Hematopoietic multipotent progenitor cell treated with erythropoietin and hydrocortisone succinate and interleukin-3 and kit ligand, for 6 days (in vitro differentiated cells): ENCODE measurements at regions not wholly inside any gene's neighbourhood (a gene's known extent, or its start where the extent isn't known, plus 50 kb on each side); places are given as distances from the start of the nearest gene placed in this dataset.

Experiments used
- DNase-seq: peaks from one replicate; pipeline ENCODE4 v3.0.0-alpha.2; 2015

GRCh38 chr11:82676483-82677094 lies 57.1 kb downstream of the FAM181B start:
- DNase-seq, result peak; percentile 25

DNA sequence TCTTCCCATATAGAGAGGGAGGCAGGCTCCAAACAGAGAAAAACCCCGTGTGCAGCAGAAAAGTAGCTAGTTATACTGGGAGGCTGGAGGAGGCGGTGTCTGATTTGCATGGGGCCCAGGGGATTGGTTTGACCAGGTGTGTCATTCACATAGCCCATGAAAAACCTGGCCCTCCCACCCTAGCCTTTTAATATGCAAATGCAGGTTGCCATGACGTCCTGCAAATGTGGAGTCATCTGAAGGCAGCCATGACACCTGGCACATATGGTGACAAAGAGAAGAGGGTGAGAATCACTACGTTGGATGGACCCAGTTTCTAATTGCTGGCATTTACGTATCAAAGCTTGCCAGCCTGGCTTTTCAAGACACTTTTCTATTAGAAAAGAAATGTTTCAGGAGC lies 57.8 kb downstream of the FAM181B start:
- no peak for DNase-seq

DNA sequence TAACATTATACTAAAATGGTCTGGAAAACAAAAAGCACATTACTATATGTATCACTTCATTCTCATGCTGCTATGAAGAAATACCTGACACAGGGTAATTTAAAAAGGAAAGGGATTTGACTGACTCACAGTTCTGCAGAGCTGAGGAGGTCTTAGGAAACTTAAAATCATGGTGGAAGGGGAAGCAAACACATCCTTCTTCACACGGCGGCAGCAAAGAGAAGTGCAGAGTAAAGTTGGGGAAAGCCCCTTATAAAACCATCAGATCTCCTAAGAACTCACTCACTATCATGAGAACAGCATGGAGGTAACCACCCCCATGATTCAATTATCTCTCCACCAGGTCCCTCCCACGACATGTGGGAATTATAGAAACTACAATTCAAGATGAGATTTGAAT lies 60.0 kb downstream of the FAM181B start:
- DNase-seq, result no peak

GRCh38 chr11:82671451-82671850 lies 62.2 kb downstream of the FAM181B start:
- no peak for DNase-seq

GRCh38 chr11:82663535-82663934 lies 70.1 kb downstream of the FAM181B start:
- no peak for DNase-seq

- no peak for DNase-seq
Measured at GRCh38 chr11:82653752-82654151, 79.9 kb downstream of the FAM181B start.

- no peak for DNase-seq
Measured at GRCh38 chr11:82639251-82639650, 94.4 kb downstream of the FAM181B start.

DNA sequence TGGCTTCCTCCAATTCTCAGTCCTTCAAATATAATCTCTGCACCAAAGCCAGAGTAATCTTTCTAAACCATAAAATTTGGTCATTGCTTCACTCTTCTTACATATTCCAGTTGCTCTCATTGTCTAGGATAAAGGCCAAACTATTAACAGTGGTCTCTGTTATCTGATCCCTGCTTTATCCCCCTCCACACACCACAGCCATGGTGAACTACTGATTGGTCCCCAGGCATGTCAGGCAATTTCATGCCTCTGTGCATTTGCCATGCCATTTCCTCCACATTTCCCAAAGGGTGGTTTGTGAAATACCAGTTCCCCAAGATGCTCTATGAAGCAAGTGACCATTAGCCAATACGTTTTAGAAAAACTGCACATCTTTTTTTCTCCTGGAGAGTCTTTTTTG lies 97.0 kb downstream of the FAM181B start:
- DNase-seq, result no peak

GRCh38 chr11:82634091-82634490 lies 99.6 kb downstream of the FAM181B start:
- DNase-seq, result no peak

DNA sequence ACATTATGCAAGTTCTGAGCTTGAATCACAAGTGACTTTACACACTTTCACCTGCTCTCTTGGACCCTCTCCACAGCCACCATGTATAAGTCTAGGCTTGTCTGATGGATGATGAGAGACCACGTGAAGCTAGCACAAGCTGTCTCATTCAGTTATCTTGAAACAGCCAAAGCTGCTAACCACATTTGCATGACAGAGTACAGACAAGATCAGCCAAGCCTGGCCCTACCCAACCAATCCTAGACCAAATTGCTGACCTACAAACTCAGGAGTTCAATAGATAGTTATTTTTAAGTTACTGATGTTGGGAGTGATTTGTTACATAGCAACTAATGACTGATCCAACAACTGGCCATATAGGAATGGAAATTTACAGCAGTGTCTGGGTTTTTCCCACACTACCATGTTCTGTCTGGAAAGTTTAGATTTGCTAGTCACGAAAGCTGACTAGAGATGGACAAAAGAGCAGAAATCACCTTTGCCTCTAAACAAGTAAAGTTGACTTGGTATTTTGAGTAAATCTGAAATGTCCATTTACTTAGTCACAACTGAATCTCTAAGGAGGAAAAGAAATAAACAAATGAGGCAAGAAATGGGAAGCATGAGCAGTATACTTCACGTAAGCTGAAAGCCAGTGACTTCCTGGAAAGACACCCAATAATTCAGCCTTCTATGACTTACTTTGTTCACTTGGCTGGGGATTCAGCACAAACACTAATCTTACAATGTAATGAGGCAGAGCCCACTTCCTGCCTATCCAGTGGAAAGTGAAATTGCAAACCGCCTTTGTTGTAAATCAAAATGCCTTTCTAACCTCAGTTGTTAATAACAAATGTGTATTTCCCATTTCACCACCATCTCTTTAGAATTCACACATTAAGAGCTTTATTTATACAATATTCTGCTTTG lies 101.7 kb downstream of the FAM181B start:
- DNase-seq, result no peak

DNA sequence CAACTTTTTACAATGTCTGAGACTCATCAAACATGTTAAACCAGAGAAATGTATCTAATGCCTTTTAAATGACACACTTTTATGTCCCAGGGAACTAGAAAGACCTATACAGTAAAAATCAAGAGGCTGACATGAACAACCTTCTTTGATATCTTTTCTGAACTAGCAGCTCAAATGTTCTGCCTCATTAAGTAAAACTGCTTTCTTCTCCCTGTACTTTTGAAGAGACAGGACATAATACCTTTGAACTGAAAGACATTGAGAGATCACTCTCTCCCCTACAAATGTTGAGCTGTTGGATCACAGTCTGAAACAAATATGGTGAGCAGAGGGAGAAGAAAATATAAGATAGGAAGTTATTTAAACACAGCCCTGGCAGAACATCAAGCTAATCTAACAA lies 123.0 kb downstream of the FAM181B start:
- no peak for DNase-seq

GRCh38 chr11:82606738-82607137 lies 126.9 kb downstream of the FAM181B start:
- DNase-seq, result no peak

DNA sequence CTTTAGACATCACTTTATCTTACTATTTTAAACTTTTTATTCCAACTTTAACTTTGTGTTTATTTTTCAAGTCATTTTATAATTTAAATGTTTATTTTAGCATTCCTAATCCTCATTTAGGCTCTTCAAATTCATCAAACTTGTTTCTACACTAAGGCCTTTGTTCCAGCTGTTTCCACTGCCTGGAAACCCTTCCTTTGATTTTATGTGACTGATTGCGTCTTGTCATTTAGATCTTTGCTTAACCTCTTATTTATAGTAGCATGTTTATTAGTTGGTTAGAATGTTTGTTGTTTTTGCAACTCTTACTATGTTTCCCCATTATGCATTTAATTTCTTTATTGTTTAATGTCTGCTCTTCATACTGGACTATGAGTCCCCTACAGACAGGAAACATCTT lies 132.0 kb downstream of the FAM181B start:
- DNase-seq, result no peak

GRCh38 chr11:82599836-82600235 lies 133.8 kb downstream of the FAM181B start:
- no peak for DNase-seq

DNA sequence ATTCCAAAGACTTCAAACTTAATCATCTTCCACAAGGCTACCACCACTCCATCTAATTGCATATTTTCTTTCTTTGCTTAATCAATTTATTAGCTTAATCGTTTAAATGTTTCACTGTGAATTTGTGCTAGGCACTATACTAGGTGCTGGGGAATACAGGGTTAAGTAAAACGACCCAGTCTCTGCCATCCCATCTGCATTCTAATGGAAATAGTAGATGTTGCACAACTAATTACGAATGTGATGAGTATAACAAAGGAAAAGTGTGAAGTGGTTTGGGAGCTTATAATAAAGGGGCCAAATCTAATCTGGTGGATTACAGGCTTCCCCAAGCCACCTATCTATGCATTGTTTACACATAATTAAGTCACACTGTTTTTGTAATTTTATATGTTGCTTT lies 147.1 kb downstream of the FAM181B start:
- no peak for DNase-seq

- no peak for DNase-seq
Measured at GRCh38 chr11:82577246-82577645, 156.4 kb downstream of the FAM181B start.

- DNase-seq, result no peak
Measured at GRCh38 chr11:82560836-82561235, 172.8 kb downstream of the FAM181B start.

GRCh38 chr11:82559609-82560008 lies 174.1 kb downstream of the FAM181B start:
- DNase-seq, result no peak

GRCh38 chr11:82557274-82557673 lies 176.4 kb downstream of the FAM181B start:
- DNase-seq, result no peak

DNA sequence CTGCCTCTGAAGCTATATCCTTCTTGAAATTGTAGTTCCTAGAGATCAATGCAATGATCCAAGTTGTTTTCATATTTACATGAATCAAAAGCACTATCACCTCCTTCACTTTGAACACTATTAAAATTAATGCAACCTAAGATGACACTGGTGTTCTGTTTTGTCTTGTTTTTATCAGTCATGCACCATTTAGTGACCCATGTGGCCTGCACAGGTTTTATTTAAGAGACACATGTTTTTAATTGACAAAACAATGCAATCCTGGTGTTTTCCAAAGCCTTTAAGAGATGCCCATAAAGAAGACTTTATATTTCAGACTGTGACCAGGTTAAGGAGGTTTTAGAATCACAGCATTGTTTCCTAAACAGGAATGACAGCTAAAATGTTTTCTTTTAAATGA lies 177.5 kb downstream of the FAM181B start:
- no peak for DNase-seq

DNA sequence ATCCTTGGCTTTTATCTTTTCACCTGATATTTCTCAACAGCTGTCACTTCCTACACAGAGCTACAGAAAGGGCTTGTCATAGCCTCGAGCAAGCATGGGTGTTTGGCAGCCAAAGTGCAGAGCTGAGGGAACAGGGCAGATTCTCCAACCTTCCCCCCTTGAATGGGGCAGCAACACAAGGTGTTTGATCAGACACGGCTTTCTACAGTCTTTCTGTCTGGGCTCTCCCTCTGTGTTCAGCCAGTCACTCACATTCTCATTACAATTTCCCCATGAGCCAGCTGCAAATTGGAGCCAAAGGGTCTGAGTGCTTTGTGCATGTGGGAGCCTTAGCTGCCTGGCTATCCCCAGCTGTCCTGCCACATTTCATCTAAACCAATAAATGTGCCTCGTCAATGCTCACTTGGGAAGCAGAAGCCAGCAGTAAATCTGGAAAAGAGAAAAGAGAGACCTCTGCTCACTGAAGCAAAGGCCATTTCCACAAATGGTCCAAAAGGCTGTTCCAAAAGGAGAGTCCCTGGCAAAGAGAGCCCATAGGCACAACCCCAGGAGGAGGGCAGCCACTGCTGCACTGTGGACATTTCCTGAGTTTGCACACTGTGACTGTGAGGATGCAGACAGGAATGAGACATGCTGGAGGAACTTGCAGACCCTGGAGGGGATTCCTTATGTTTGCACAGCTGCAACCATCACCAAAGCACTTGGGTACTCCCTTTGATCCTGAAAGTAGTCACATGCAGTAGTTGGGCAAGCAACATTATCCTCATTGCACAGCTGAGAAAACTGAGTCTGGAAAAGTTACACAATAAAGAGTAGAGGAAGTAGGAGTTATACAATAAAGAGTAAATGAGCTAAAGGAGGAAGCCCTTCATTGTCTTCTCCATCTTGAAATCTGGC lies 186.8 kb downstream of the FAM181B start:
- no peak for DNase-seq

GRCh38 chr11:82539669-82540068 lies 194.0 kb downstream of the FAM181B start:
- DNase-seq, result no peak

- DNase-seq, result no peak
Measured at GRCh38 chr11:82536706-82537105, 197.0 kb downstream of the FAM181B start.
